GDM1 (cell line): ENCODE measurements at regions not wholly inside any gene's neighbourhood (a gene's known extent, or its start where the extent isn't known, plus 50 kb on each side); places are given as distances from the start of the nearest gene placed in this dataset.

Experiments
- DNase-seq: peaks from one replicate; lab custom pipeline; 2025; lab: John Stamatoyannopoulos, UW

GRCh38 chr6:95071464-95071863 lies 505.9 kb upstream of the MANEA start:
- DNase-seq = no peak

GRCh38 chr6:95078457-95078856 lies 498.9 kb upstream of the MANEA start:
- DNase-seq = no peak

GRCh38 chr6:95081231-95081630 lies 496.1 kb upstream of the MANEA start:
- no peak for DNase-seq

GRCh38 chr6:95081949-95082348 lies 495.4 kb upstream of the MANEA start:
- DNase-seq = no peak

GRCh38 chr6:95083506-95083905 lies 493.8 kb upstream of the MANEA start:
- no peak for DNase-seq

GRCh38 chr6:95084867-95085266 lies 492.5 kb upstream of the MANEA start:
- DNase-seq = no peak

- no peak for DNase-seq
Observed at GRCh38 chr6:95087394-95088097, 489.8 kb upstream of the MANEA start.

- DNase-seq = peak; percentile 2
Observed at GRCh38 chr6:95091823-95092436, 485.4 kb upstream of the MANEA start.

GRCh38 chr6:95093154-95093553 lies 484.2 kb upstream of the MANEA start:
- no peak for DNase-seq

- DNase-seq = no peak
Observed at GRCh38 chr6:95094751-95095663, 482.3 kb upstream of the MANEA start.

- no peak for DNase-seq
Observed at GRCh38 chr6:95095855-95096254, 481.5 kb upstream of the MANEA start.

GRCh38 chr6:95099410-95099809 lies 477.9 kb upstream of the MANEA start:
- no peak for DNase-seq

GRCh38 chr6:95109212-95109611 lies 468.1 kb upstream of the MANEA start:
- no peak for DNase-seq

GRCh38 chr6:95110767-95111166 lies 466.6 kb upstream of the MANEA start:
- DNase-seq = no peak

GRCh38 chr6:95117236-95117635 lies 460.1 kb upstream of the MANEA start:
- no peak for DNase-seq

- DNase-seq = no peak
Observed at GRCh38 chr6:95119927-95120326, 457.4 kb upstream of the MANEA start.

- no peak for DNase-seq
Observed at GRCh38 chr6:95120984-95121383, 456.4 kb upstream of the MANEA start.

- no peak for DNase-seq
Observed at GRCh38 chr6:95127261-95127660, 450.1 kb upstream of the MANEA start.

- DNase-seq = no peak
Observed at GRCh38 chr6:95128439-95128838, 448.9 kb upstream of the MANEA start.

GRCh38 chr6:95128947-95129346 lies 448.4 kb upstream of the MANEA start:
- DNase-seq = no peak

GRCh38 chr6:95133578-95133977 lies 443.8 kb upstream of the MANEA start:
- no peak for DNase-seq

GRCh38 chr6:95135182-95135581 lies 442.2 kb upstream of the MANEA start:
- no peak for DNase-seq

GRCh38 chr6:95142101-95142500 lies 435.2 kb upstream of the MANEA start:
- DNase-seq = no peak
